ENCODE measurements at regions not wholly inside any gene's neighbourhood (a gene's known extent, or its start where the extent isn't known, plus 50 kb on each side); places are given as distances from the start of the nearest gene placed in this dataset.

DNA sequence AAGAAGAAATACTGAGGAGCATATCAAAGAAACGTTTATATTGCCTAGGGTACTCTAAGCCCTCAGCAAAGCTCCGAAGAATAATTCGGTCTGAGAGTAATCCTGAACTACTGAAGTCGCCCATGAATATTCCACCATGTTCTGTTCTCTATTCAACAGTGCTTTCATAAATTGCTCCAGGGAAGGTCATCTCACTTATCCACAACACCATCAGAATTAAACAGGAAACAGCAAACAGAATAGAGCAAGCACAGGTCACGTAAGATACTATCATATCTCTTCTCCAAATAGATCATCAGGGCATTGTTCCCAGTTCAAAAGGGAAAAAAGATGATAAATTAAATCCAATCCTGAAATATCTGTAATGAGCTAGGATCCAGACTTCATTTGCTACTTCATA, 325.6 kb downstream of the DEPDC1B start:
- no peak for TF ChIP-seq CTCF (IDR thresholded peaks at IDR 0.05; ENCODE audit: poor library complexity)
- TF ChIP-seq EZH2phosphoT487 (IDR thresholded peaks at IDR 0.05; ENCODE audit: low read depth, severe bottlenecking, unreplicated experiment) = no peak
